ENCODE measurements at regions not wholly inside any gene's neighbourhood (a gene's known extent, or its start where the extent isn't known, plus 50 kb on each side); places are given as distances from the start of the nearest gene placed in this dataset.
"Not testable (repeated sequence)": the region's sequence is repeated elsewhere in the genome, so short reads cannot be mapped to it uniquely, and the experiment has no call there.

- no peak for DNase-seq
Measured at GRCh38 chr14:56996721-56997399, 186.6 kb upstream of the OTX2 start.

GRCh38 chr14:56995010-56995409, 184.7 kb upstream of the OTX2 start:
- no peak for DNase-seq

DNA sequence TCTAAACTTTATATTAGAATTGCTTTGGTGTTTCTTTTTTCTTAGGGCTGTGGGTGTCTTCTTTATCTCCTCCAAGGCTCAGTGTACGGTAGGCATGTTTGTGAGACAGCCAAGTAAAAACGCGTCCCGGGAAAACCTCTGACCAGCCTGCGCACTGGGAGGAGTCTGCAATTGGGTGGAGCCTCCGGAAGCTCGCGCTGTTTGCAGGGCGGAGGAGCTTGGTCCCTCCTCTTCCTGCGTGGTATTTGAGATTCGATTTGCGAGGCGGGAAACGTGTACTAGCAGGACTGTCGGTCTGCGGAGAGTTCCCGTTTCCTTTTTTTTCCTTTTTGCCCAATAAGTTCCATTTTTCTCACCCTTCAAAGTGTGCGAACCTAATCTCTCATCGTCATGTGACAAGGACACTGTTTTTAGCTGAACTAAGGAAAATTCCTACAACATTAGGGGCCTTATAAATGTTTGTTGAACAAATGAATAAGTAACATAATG, 182.1 kb upstream of the OTX2 start:
- no peak for DNase-seq

DNA sequence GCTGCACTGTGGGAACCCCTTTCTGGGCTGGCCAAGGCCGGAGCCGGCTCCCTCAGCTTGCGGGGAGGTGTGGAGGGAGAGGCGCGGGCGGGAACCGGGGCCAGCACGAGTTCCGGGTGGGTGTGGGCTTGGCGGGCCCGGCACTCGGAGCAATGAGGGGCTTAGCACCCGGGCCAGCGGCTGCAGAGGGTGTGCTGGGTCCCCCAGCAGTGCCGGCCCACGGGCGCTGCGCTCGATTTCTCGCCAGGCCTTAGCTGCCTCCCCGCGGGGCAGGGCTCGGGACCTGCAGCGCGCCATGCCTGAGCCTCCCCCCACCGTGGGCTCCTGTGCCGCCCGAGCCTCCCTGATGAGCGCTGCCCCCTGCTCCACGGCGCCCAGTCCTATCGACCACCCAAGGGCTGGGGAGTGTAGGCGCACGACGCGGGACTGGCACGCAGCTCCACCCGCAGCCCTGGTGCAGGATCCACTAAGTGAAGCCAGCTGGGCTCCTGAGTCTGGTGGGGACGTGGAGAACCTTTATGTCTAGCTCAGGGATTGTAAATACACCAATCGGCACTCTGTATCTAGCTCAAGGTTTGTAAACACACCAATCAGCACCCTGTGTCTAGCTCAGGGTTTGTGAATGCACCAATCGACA, 180.8 kb upstream of the OTX2 start:
- DNase-seq: not testable (repeated sequence)

GRCh38 chr14:56989359-56989758, 179.1 kb upstream of the OTX2 start:
- no peak for DNase-seq

DNA sequence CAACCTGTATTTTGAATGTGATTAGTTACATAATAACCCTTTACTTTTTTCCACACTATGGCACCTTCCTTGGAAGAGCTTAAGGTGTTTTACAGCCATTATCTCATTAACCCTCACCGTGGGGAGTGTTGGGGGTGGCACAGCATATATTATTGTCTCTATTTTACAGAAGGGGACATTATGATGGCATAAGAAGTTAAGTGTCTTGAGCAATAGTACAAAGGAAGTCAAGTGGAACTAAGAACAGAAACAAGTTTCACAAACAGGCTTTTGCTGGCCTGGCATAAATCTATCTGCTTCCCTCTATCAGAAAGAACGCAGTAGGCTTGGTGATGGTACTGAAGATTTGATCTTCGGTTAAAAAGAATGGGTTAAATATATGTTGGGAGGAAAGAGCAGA, 169.7 kb upstream of the OTX2 start:
- no peak for DNase-seq

DNA sequence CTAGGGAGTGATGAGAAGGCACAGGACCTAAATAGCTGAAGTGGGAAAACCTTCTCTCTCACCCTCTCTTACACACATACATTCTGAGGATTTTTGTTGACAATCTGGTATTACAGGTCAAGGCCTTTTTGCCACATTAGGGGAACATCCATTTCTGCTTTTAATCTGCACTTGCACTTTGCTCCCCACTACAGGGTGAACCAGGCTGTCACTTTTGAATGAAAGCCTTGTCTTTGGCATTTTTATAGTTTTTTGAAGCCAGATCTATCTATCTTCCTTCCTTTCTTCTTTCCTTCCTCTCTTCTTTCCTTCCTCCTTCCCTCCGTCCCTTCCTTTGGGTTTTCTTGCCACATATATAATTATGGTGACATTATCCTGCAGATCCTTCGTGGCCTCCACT, 165.9 kb upstream of the OTX2 start:
- DNase-seq: no peak

DNA sequence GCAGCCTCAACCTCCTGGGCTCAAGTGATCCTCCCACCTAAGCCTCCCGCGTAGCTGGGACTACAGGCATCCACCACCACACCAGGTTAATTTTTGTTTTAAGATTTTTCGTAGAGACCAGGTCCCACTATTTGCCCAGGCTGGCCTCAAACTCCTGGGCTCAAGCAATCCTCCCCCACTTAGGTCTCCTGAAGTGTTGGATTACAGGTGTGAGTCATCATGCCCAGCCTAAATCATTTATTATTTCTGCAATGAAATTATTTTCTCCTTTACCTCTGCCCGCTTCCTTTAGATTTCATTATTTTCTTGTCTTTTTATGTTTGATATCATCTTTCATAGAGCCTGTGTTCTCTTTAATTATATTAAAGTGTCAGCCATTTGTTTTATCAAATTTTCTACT, 165.2 kb upstream of the OTX2 start:
- DNase-seq: no peak

DNA sequence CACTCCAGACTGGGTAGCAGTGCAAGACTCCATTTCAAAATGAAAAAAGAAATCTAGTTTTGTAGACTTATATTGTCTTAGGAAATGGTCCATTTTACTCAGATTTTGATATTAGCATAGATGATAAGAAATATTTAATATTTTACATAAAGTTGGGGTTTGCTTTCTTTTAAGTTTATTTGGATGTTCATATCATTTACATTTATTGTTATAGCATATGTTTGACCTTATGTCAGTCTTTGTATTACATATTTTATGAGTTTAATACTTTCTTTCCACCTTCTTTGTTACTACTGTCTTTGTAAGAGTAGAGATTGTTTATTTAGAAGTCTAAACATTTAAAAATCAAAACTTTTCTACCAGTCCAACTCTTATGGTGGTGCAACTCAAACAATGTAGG, 162.7 kb upstream of the OTX2 start:
- DNase-seq: no peak

DNA sequence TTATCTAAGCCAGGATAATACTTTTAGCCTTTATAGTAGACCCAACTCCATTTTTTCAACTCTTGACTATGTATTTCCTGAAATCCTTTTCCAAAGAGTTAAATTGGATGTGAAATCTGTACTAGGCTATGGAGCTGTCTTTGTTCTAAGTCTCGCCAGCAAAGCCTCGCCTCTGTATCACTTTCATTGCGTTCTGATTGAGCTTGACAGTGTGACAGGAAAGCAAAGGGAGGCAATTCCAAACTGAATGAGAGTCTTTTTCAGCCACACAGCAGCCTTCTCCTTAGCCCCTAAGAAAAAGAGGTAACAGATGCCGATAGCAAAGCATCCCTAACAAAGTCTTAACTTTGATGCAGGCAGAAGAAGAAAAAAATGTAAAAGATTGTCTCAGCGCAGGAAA, 154.6 kb upstream of the OTX2 start:
- no peak for DNase-seq

DNA sequence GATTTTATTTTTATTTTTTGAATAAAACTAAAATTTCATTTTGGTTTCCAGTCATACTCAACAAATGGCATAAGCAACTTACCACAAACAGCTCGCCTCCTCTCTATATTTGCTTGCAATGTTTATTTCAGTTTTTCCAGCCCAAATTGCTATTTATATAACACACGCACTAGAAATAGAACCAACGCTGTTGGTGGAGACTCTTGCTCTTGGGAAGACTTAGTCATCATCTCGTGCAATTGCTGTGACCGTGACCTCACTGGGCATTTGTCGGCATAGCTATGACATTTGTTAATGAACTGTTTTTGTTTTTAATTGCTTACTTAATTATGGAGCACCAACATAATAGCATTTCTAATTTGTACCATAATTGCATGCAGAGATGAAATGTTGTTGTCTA, 153.1 kb upstream of the OTX2 start:
- no peak for DNase-seq

DNA sequence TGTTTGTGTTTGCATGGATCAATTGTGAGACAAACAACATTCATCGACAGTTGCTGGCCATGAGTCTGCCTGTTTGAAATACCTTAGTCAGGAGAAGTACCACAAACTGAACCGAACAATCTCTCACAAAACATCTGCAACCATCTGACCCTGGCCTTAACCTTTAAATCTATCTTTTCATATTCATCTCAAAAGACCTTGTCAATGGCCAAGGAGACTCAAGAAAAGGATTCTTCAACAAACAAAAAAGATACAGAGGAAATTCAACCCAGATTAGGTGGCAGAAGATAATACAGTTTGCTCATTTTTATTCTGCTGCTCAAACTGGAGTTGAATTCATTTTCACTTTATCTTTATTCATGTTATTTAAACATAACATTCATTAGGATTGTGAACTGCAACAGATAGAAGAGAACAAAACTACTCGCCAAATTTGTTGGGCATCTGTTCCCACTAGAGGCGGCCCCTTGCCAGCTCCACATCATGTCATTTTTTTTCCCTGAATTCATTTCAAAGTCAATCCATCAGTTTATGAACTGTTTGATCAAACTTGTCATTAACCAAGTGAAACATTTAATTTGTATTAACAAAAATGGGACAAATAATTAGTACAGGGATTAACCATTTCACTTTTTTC, 152.3 kb upstream of the OTX2 start:
- DNase-seq: no peak

- no peak for DNase-seq
Measured at GRCh38 chr14:56959869-56960268, 149.6 kb upstream of the OTX2 start.

GRCh38 chr14:56959121-56959520, 148.8 kb upstream of the OTX2 start:
- no peak for DNase-seq

GRCh38 chr14:56956182-56956581, 145.9 kb upstream of the OTX2 start:
- no peak for DNase-seq

DNA sequence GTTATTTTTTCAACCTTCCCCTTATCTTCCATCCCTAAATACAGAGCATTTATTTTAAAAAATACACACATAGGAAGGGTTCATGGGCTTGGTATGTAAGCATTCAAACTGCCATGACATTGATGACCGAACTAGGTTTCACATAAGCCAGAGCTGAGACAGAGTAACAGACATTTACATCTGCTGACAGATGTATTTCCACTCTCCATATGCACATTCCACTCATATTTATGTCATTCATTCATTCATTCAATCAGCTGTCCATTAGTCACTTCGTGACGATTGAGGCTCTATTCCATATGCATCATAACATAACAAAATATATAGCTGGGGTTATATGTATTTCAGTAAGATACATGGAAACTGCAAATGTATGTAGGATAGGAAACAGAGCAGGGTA, 145.5 kb upstream of the OTX2 start:
- no peak for DNase-seq

GRCh38 chr14:56953884-56954283, 143.6 kb upstream of the OTX2 start:
- no peak for DNase-seq

GRCh38 chr14:56952766-56953473, 142.6 kb upstream of the OTX2 start:
- DNase-seq: no peak

DNA sequence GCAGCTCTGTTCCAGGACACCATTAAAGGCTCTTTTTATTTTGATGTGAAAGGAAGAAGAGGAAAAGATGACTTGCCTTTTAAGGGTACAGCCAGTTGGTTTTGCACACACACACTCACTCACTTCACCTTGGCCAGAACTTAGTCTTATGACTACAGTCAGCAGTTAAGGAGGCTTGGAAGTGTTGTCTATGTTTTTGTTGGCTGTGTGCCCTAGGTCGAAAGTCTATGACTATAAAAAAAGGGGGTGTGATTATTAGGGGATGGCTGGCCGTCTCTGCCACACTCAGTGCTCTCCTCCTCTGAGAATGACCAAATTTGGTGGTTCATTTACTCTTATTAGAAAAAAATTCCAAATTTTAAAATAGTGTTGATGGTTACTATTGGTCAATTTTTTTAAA, 139.5 kb upstream of the OTX2 start:
- DNase-seq: no peak

DNA sequence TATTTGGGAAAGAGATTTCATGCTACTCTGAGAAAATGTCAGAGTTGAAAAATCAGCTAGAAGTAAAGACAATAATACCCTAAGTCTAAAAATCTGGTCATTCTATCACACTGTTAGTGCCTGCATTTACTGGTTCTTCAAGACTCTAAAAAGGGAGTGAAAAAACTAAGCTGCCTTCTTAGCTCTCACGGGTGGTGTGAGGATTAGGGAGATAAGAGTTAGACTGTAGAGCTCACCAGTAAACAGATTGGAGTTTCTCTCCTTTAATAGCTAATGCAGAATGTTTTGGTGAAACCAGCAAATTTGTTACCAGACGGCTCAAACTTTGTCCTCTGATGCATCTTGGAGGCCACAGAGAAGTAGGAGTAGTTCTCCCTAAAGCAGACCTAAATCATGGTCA, 135.0 kb upstream of the OTX2 start:
- DNase-seq: no peak

DNA sequence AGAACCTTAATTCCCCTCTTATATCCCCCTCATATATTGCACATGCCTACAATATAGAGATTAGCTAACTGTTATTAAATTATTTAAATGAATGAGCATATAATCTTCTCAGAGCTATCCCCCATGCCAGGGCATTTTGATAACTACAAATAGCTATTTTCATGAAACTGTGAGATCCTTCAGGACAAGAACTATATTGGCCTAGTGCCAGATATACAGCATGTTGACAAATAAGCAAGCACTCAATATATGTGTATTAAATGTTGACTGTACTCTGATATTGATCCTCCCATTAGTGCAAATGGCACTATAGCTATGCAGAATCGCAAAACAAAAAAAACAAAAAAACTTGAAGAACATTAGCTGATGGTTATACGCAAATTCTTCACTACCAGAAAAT, 134.1 kb upstream of the OTX2 start:
- DNase-seq: no peak

DNA sequence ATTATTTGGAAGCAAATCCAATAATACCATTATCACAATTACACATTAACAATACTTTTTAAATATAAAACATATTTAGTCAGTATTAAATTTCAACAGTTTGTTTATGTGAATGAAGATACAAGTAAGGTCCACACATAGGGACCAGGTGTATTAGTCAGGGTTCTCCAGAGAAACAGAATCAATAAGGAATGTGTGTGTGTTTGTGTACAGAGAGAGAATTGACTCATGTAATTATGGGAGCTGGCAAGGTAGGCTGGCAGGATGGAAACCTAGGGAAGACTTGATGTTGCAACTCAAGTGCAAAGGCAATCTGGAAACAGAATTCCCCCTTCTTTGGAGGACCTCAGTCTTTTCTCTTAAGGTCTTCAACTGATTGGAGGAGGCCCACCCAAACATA, 123.2 kb upstream of the OTX2 start:
- DNase-seq: no peak

Data from muscle of arm (tissue), 1 donor.